ENCODE measurements at regions not wholly inside any gene's neighbourhood (a gene's known extent, or its start where the extent isn't known, plus 50 kb on each side); places are given as distances from the start of the nearest gene placed in this dataset.

GRCh38 chr14:96934638-96935330 is 137.6 kb downstream of the VRK1 start:
- TF ChIP-seq CTCF (IDR thresholded peaks at IDR 0.05), result no peak
- no peak for TF ChIP-seq POLR2A (IDR thresholded peaks at IDR 0.05; ENCODE audit: low read depth)
- TF ChIP-seq EP300 (IDR thresholded peaks at IDR 0.05), result no peak
- TF ChIP-seq POLR2AphosphoS5 (IDR thresholded peaks at IDR 0.05), result no peak
